ENCODE measurements at regions not wholly inside any gene's neighbourhood (a gene's known extent, or its start where the extent isn't known, plus 50 kb on each side); places are given as distances from the start of the nearest gene placed in this dataset.

DNA sequence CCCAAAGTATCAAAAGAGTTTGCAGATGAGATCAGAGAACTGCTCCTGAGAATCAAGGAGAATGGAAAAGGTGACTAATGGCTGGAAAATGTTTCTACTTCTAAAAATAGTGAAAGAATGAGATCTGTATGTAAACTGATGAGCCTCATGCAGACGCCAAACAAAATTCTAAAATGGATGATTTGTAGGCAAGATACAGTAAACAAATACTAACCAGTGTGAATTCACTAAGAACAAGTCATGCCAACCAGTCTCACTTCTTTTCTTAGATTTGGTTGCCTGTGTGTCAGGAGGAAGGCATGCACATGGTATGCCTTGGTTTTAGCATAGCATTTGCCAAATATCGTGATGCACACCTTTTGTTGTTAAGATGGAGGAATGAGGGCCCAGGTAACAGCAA, 94.9 kb upstream of the PIK3CG start:
- TF ChIP-seq, protein P1, sequence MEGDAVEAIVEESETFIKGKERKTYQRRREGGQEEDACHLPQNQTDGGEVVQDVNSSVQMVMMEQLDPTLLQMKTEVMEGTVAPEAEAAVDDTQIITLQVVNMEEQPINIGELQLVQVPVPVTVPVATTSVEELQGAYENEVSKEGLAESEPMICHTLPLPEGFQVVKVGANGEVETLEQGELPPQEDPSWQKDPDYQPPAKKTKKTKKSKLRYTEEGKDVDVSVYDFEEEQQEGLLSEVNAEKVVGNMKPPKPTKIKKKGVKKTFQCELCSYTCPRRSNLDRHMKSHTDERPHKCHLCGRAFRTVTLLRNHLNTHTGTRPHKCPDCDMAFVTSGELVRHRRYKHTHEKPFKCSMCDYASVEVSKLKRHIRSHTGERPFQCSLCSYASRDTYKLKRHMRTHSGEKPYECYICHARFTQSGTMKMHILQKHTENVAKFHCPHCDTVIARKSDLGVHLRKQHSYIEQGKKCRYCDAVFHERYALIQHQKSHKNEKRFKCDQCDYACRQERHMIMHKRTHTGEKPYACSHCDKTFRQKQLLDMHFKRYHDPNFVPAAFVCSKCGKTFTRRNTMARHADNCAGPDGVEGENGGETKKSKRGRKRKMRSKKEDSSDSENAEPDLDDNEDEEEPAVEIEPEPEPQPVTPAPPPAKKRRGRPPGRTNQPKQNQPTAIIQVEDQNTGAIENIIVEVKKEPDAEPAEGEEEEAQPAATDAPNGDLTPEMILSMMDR (IDR thresholded peaks at IDR 0.05; ENCODE audit: control insufficient read depth, extremely low read depth, insufficient read depth) = no peak
- H3K4me3 ChIP-seq (ENCODE audit: low read depth, low read length) = no peak overlapping the region
- DNase-seq (ENCODE audit: low read depth) = no peak

GRCh38 chr7:106772655-106773108, 92.4 kb upstream of the PIK3CG start:
- no peak overlapping the region for H3K4me3 ChIP-seq (ENCODE audit: low read depth, low read length)
- no peak for DNase-seq (ENCODE audit: low read depth)
- TF ChIP-seq, protein P1 (IDR thresholded peaks at IDR 0.05; ENCODE audit: control insufficient read depth, extremely low read depth, insufficient read depth) = no peak

DNA sequence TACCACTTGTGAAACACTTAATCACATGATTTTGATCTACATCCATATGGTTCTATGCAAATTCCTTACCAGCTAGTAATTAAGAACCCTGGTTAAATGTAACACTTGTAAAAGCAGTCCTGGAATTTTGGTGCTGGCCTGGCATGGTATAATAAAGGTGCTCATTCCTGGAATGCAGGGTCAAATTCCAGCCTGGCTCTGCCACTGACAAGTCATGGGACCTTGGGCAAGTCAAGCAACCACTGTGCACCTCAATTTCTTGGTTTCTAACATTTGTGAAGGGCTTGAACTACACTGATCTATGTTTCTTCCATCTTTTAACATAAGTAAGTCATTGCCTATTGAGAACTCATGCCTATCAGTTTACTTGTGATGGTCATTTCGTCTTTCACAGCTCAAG, 91.9 kb upstream of the PIK3CG start:
- no peak overlapping the region for H3K4me3 ChIP-seq (ENCODE audit: low read depth, low read length)
- TF ChIP-seq, protein P1 (IDR thresholded peaks at IDR 0.05; ENCODE audit: control insufficient read depth, extremely low read depth, insufficient read depth) = no peak
- DNase-seq (ENCODE audit: low read depth) = no peak

DNA sequence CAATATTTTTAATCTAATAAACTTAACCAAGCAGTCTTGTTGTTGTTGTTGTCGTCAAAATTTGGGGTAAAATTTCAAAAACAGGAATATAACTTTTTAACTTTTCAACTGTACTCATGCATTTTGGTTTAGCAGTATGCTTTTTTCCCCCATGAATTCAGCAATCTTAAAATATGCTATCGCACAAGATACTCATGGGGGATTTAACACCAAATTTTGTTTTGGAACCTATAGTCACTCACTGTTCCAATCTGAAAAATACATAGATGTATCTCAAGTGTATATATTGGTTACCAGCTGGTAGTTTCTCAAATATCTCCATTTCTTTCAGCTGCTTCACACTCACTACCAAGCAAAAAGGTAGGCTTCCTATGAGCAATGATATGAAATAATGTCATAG, 91.4 kb upstream of the PIK3CG start:
- DNase-seq (ENCODE audit: low read depth) = no peak
- TF ChIP-seq, protein P1 (IDR thresholded peaks at IDR 0.05; ENCODE audit: control insufficient read depth, extremely low read depth, insufficient read depth) = no peak

GRCh38 chr7:106774213-106774767, 90.8 kb upstream of the PIK3CG start:
- no peak overlapping the region for H3K4me3 ChIP-seq (ENCODE audit: low read depth, low read length)
- TF ChIP-seq, protein P1 (IDR thresholded peaks at IDR 0.05; ENCODE audit: control insufficient read depth, extremely low read depth, insufficient read depth) = no peak
- DNase-seq (ENCODE audit: low read depth) = no peak

More for the DNA sequence above, 91.4 kb upstream of the PIK3CG start:
- no peak overlapping the region for H3K4me3 ChIP-seq (ENCODE audit: low read depth, low read length)

- H3K4me3 ChIP-seq (ENCODE audit: low read depth, low read length) = no peak overlapping the region
- DNase-seq (ENCODE audit: low read depth) = no peak
Observed at GRCh38 chr7:106774768-106775551, 90.1 kb upstream of the PIK3CG start.

More at GRCh38 chr7:106774768-106775551, 90.1 kb upstream of the PIK3CG start:
- TF ChIP-seq, protein P1 (IDR thresholded peaks at IDR 0.05; ENCODE audit: control insufficient read depth, extremely low read depth, insufficient read depth) = no peak
